HG02763 (cell line): ENCODE measurements at regions not wholly inside any gene's neighbourhood (a gene's known extent, or its start where the extent isn't known, plus 50 kb on each side); places are given as distances from the start of the nearest gene placed in this dataset.

ENCODE experiments used
- ATAC-seq: cut with Tn5 transposase; IDR thresholded peaks from one replicate; pipeline ENCODE4 v1.9.1; 2021; ENCODE audit warnings: mild to moderate bottlenecking, moderate library complexity; ENCODE audit not compliant: unreplicated experiment

- no peak for ATAC-seq
Measured at GRCh38 chr11:45448561-45448960, 162.4 kb upstream of the SYT13 start.

DNA sequence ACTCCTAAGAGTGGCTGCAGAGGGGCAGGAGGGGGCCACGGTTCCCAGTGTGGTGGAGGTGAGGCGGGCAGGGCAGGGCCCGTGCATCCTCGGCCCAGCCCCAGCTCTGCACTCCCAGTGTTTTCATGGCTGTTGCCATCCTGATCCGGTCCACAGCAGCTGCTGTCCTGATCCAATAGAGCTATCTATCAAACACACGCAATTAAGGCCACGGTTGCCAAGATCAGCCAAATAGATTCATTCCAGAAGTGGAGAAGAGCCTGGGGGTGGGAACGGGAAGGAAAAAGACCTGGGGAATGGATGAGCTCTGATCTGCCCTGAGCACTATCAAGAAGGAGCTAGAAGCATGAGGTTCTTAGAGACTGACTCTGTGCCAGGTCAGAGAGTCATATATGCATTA lies 160.9 kb upstream of the SYT13 start:
- no peak for ATAC-seq

DNA sequence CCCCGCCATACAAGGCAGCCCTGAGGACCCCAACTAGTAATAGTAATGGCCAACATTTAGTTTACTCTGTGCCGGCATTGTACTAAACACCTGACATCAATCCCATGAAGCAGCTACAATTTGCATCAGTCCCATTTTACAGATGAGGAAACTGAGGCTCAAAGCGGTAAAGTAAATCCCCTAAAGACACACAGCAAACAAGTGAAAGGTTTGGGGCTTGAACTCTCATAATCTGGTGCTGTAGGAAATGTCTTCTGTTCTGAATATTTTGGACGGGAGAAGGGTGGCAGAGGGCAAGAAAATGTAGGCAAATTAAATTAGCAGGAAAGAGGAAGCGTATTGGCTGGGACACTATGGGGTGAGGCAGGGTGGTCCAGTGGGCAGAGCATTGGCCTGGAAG lies 160.3 kb upstream of the SYT13 start:
- ATAC-seq: no peak

DNA sequence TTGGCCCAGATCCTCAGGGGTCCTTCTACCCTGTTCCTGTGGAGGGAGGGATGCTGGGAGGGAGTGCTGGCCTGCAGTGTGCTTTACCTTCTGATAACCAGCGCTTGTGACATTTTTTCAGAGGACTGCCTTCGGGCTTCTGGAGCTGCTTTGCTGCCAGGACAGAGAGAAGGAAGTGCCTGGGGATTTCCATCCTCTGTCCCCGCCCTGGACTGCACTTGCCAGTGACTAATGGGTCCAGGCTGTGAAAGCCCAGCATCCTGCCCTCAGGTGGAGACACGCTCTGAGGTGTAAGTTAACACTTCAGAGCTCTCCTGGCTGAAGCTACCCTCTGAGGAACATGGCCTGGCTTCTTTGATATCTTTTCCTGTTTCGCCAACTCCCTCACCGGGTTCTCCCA lies 158.7 kb upstream of the SYT13 start:
- no peak for ATAC-seq

DNA sequence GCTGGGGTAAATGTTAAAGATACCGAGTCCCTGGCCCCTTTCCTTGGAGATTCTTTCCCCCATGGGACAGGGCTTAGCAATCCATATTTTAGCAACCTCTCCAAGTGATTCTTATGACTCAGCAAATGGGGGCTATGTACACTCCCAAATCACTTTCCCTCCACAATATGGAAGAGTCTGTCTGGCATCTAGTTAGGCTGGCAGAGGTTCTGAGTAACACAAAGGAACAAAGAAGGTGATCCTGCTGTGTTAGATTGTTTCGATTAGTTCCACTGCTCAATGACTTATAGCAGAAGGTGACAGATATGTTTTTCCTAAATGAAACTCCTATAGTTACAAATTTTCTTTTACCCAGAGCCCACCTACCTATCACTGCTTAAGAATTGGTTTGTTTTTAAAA lies 154.0 kb upstream of the SYT13 start:
- ATAC-seq: no peak

DNA sequence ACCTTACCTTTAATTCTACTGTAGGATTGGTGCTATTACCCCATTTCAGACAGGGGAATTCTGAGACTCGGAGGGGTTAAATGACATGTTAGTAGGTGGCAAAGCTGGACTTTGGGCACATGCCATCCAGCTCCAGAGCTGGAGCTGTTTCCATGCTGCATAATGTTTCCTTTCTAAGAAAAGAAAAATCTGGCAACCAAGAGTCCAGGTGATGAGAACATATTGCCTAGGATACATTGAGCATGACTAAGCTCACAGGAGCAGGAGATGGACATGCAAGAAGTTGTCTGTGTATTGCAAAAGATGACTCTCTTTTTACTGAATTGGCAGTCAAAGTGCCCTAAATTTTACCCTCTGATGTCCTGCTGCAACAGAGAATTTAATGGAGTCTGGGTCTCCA lies 150.8 kb upstream of the SYT13 start:
- no peak for ATAC-seq

- ATAC-seq: no peak
Measured at GRCh38 chr11:45436118-45436517, 150.0 kb upstream of the SYT13 start.

- no peak for ATAC-seq
Measured at GRCh38 chr11:45435706-45436105, 149.6 kb upstream of the SYT13 start.

DNA sequence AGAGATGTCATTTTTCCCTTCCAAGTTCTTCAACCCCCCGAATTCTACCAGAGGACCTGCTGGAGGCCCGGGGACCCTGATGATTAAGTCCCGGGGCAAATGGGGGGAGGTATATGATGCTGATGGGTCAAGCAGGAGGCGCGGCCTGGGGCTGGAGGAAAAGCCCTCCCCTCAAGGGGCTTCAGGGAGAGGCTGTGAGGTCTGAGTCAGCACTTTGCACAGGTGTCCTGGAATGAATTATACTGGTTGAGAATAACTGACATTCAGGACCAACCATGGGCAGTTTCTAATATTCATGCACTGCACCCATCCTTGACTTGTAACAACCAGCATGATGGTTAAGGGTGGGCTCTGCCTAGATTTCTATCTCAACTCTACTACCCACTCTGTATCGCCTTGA lies 146.8 kb upstream of the SYT13 start:
- ATAC-seq: no peak

DNA sequence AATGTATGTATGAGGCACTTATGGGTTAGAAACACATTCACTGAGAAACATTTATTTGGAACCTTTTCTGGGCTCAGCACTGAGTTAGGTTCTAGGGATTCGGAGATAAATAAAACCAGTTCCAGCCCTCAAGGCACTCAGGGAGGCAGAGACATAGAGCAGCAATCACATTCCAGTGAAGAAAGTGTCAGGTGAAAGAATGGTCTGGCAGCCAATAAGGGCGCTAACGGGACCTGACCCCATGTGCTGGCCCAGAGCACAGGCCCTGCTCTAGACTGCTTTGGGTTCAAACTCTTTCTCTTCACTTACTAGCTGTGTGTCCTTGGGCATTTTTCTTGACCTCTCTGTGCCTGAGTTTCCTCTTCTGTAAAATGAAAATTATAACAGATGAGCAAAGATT lies 146.0 kb upstream of the SYT13 start:
- ATAC-seq: no peak

GRCh38 chr11:45431046-45432018 lies 145.2 kb upstream of the SYT13 start:
- no peak for ATAC-seq

GRCh38 chr11:45430361-45430760 lies 144.2 kb upstream of the SYT13 start:
- no peak for ATAC-seq

GRCh38 chr11:45429719-45430118 lies 143.6 kb upstream of the SYT13 start:
- ATAC-seq: no peak

DNA sequence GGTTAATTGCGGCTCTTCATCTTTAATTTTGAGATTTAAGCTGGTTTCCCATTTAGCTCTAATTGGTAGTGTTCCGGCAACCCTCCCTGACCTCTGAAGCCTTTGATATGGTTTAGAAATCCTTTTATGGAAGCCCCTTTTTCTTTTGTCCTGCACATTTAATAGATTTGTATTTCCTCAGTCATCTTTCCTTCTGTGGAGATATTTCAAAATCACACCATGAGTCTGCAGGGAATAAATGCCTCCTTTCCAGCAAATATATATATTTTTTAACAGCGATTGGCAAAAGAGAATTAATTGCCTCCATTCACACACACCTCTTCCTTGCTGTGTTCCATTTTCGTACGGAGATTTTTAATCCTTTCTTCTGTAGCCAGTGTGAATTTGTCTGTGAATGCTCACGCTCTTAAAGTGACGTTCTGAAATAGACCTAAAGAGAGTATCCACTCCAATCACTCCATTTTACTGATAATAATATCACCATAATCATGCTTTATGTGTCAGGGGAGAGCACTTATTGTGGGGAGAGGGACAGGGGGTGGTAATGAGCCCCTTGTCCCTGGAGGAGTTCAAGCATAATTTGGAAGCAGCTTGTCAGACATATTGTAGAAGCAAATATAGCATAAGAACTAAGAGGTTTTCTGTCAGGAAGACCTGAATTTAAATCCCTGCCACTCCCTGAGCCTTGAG lies 142.5 kb upstream of the SYT13 start:
- no peak for ATAC-seq

- no peak for ATAC-seq
Measured at GRCh38 chr11:45428116-45428515, 142.0 kb upstream of the SYT13 start.

- ATAC-seq: no peak
Measured at GRCh38 chr11:45424411-45425180, 138.5 kb upstream of the SYT13 start.

DNA sequence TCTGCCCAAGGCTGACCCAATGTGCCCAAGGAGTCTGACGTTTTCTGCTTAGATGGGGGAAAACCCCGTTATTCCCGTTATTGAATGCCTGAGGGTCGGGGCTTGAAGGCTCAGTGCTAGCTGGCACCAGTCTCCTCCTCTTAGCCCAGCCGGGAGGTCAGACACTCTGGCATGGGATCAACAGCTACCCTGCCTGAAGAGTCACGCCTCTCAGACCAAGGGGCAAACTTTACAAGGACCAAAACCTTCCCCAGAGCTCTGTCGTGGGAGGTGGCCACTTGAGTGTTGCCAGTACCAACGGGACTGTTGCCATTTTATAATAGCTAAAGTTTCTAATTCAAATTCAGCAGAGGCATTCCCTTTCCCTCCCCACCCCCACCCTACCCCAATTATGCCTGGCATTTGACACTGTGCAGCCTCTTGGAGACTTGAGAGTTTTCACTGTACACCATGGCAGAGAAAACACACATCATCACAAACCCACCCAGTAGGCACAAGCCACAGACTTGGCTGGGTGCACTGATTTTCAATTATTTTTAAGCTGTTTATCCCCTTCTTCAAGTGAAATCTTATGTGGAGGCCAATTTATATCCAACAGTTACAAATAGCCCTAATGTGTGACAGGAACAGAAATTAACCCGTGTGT lies 137.5 kb upstream of the SYT13 start:
- ATAC-seq: no peak

- ATAC-seq: no peak
Measured at GRCh38 chr11:45423036-45423435, 136.9 kb upstream of the SYT13 start.

- ATAC-seq: no peak
Measured at GRCh38 chr11:45414088-45414487, 127.9 kb upstream of the SYT13 start.

- ATAC-seq: no peak
Measured at GRCh38 chr11:45413156-45413858, 127.2 kb upstream of the SYT13 start.
